MM.1S (cell line): ENCODE measurements at regions not wholly inside any gene's neighbourhood (a gene's known extent, or its start where the extent isn't known, plus 50 kb on each side); places are given as distances from the start of the nearest gene placed in this dataset.
A peak's percentile ranks its signal among the peaks of the same experiment; 100 is the strongest.

Experiments
- DNase-seq: peaks from one replicate; pipeline ENCODE4 v3.0.0-alpha.2; 2015
- H2AFZ ChIP-seq: fragments of 300-600 bp; sonication (generic); 2 replicates; pipeline ENCODE4 v1.6.0; 2016; ENCODE audit warnings: antibody characterized with exemption, low read length
- H3F3A ChIP-seq: fragments of 300-600 bp; sonication (generic); 2 replicates; pipeline ENCODE4 v1.6.1; 2016; ENCODE audit warnings: mild to moderate bottlenecking, antibody characterized with exemption, low read length, moderate library complexity, mixed read lengths; ENCODE audit not compliant: insufficient read depth
- H3K27ac ChIP-seq: fragments of 300-600 bp; sonication (generic); 2 replicates; pipeline ENCODE4 v1.5.1; 2016; ENCODE audit warnings: mild to moderate bottlenecking, low read length
- H3K27me3 ChIP-seq: fragments of 300-600 bp; sonication (generic); replicated peaks from 2 replicates; pipeline ENCODE4 v1.6.0; 2016; ENCODE audit warnings: low read length; ENCODE audit not compliant: insufficient read depth
- H3K36me3 ChIP-seq: fragments of 300-600 bp; sonication (generic); replicated peaks from 2 replicates; pipeline ENCODE4 v1.6.1; 2016; ENCODE audit warnings: mild to moderate bottlenecking, low read length, mixed read lengths; ENCODE audit not compliant: insufficient read depth
- H3K4me1 ChIP-seq: fragments of 300-600 bp; sonication (generic); 2 replicates; pipeline ENCODE4 v1.6.1; 2016; ENCODE audit warnings: low read length, mixed read lengths
- H3K4me2 ChIP-seq: fragments of 300-600 bp; sonication (generic); 2 replicates; pipeline ENCODE4 v1.6.0; 2016; ENCODE audit warnings: low read depth, low read length
- H3K4me3 ChIP-seq: fragments of 300-600 bp; sonication (generic); 2 replicates; pipeline ENCODE4 v1.5.1; 2016; ENCODE audit warnings: low read length, mixed read lengths
- H3K79me2 ChIP-seq: fragments of 300-600 bp; sonication (generic); 2 replicates; pipeline ENCODE4 v1.6.1; 2016; ENCODE audit warnings: mixed run types, low read length, mixed read lengths
- H3K9ac ChIP-seq: fragments of 300-600 bp; sonication (generic); 2 replicates; pipeline ENCODE4 v1.6.1; 2016; ENCODE audit warnings: low read length, mixed read lengths
- H3K9me2 ChIP-seq: fragments of 300-600 bp; sonication (generic); replicated peaks from 2 replicates; pipeline ENCODE4 v1.6.1; 2016; ENCODE audit warnings: mild to moderate bottlenecking, low read length, mixed read lengths; ENCODE audit not compliant: insufficient read depth
- H3K9me3 ChIP-seq: fragments of 300-600 bp; sonication (generic); replicated peaks from 2 replicates; pipeline ENCODE4 v1.6.1; 2016; ENCODE audit warnings: mild to moderate bottlenecking, low read length, mixed read lengths; ENCODE audit not compliant: insufficient read depth
- H4K20me1 ChIP-seq: fragments of 300-600 bp; sonication (generic); 2 replicates; pipeline ENCODE4 v1.6.1; 2016; ENCODE audit warnings: mild to moderate bottlenecking, low read length, moderate library complexity, mixed read lengths; ENCODE audit not compliant: insufficient read depth
- CTCF ChIP-seq: fragments of 300-600 bp; sonication (generic); IDR thresholded peaks from 2 replicates; pipeline ENCODE4 v1.5.1; 2016; ENCODE audit warnings: antibody characterized with exemption, low read length, mixed read lengths
- EZH2 ChIP-seq: fragments of 300-600 bp; sonication (generic); optimal IDR thresholded peaks from 2 replicates; pipeline ENCODE3; 2017; ENCODE audit warnings: low read depth, mild to moderate bottlenecking, antibody characterized with exemption, low read length, mixed read lengths
- EZH2phosphoT487 ChIP-seq: fragments of 300-600 bp; sonication (generic); IDR thresholded peaks from 2 replicates; pipeline ENCODE4 v1.6.1; 2018; ENCODE audit warnings: antibody characterized with exemption, low read length

- peak; percentile 72 for DNase-seq
- no peaks in the 10 kb centered on the region for H3K9me2 ChIP-seq
- peaks cover 10% of the 10 kb centered on the region; the same call in 1 of the 2 replicates for H3K4me1 ChIP-seq
- H4K20me1 ChIP-seq, result no peaks in the 10 kb centered on the region
- 0 out of 2 replicates have a peak, but pooled peaks cover 6% of the 10 kb centered on the region for H3F3A ChIP-seq
- H3K4me3 ChIP-seq, result peak overlapping the region; percentile 5; the same call in 1 of the 2 replicates
- H3K27me3 ChIP-seq, result no peaks in the 10 kb centered on the region
- no peaks in the 10 kb centered on the region for H3K9me3 ChIP-seq
- TF ChIP-seq EZH2phosphoT487 (no peak), EZH2 (no peak), CTCF (no peak)
- H3K36me3 ChIP-seq, result no peaks in the 10 kb centered on the region
- H3K79me2 ChIP-seq, result no peaks in the 10 kb centered on the region
- H3K27ac ChIP-seq, result peak overlapping the region; percentile 54; the same call in 1 of the 2 replicates
- H2AFZ ChIP-seq, result no peak overlapping the region
- H3K9ac ChIP-seq, result no peak overlapping the region
- H3K4me2 ChIP-seq, result peak overlapping the region; percentile 40
Measured at GRCh38 chr3:3531476-3531875, 267.8 kb upstream of the LRRN1 start.

GRCh38 chr3:3519266-3519665 is 280.0 kb upstream of the LRRN1 start:
- Histone ChIP-seq H3K9me2 (no peaks in the 10 kb centered on the region), H3K9ac (no peak overlapping the region), H3K79me2 (no peaks in the 10 kb centered on the region), H3K4me3 (no peak overlapping the region), H3K36me3 (no peaks in the 10 kb centered on the region), H4K20me1 (no peaks in the 10 kb centered on the region), H3K4me2 (no peak overlapping the region), H2AFZ (no peak overlapping the region), H3K27ac (no peak overlapping the region), H3K4me1 (no peaks in the 10 kb centered on the region), H3F3A (no peaks in the 10 kb centered on the region), H3K27me3 (no peaks in the 10 kb centered on the region), H3K9me3 (no peaks in the 10 kb centered on the region)
- TF ChIP-seq EZH2 (no peak), CTCF (no peak), EZH2phosphoT487 (no peak)
- DNase-seq, result no peak

- no peaks in the 10 kb centered on the region for H3K79me2 ChIP-seq
- H4K20me1 ChIP-seq, result no peaks in the 10 kb centered on the region
- H3K9me2 ChIP-seq, result no peaks in the 10 kb centered on the region
- no peaks in the 10 kb centered on the region for H3K27me3 ChIP-seq
- H3F3A ChIP-seq, result no peaks in the 10 kb centered on the region
- H3K9ac ChIP-seq, result no peak overlapping the region
- H3K9me3 ChIP-seq, result no peaks in the 10 kb centered on the region
- no peak overlapping the region for H3K4me2 ChIP-seq
- no peak overlapping the region for H2AFZ ChIP-seq
- no peaks in the 10 kb centered on the region for H3K36me3 ChIP-seq
- no peak for DNase-seq
- TF ChIP-seq EZH2 (no peak), EZH2phosphoT487 (no peak), CTCF (no peak)
- no peak overlapping the region for H3K4me3 ChIP-seq
- no peak overlapping the region for H3K27ac ChIP-seq
- H3K4me1 ChIP-seq, result no peaks in the 10 kb centered on the region
Measured at GRCh38 chr3:3516996-3517395, 282.2 kb upstream of the LRRN1 start.
